AG09319 (cell line): ENCODE measurements at regions not wholly inside any gene's neighbourhood (a gene's known extent, or its start where the extent isn't known, plus 50 kb on each side); places are given as distances from the start of the nearest gene placed in this dataset.

ENCODE experiments used
- DNase-seq: peaks from one replicate; pipeline ENCODE4 v3.0.0-alpha.2; 2010; ENCODE audit warnings: low read depth; ENCODE audit errors: extremely low read depth
- TF ChIP-seq, protein P1 (sequence below): IDR thresholded peaks from 2 replicates; pipeline ENCODE4 v1.5.1; 2011; ENCODE audit warnings: low read depth, mild to moderate bottlenecking, inconsistent platforms, low read length, moderate library complexity

DNA sequence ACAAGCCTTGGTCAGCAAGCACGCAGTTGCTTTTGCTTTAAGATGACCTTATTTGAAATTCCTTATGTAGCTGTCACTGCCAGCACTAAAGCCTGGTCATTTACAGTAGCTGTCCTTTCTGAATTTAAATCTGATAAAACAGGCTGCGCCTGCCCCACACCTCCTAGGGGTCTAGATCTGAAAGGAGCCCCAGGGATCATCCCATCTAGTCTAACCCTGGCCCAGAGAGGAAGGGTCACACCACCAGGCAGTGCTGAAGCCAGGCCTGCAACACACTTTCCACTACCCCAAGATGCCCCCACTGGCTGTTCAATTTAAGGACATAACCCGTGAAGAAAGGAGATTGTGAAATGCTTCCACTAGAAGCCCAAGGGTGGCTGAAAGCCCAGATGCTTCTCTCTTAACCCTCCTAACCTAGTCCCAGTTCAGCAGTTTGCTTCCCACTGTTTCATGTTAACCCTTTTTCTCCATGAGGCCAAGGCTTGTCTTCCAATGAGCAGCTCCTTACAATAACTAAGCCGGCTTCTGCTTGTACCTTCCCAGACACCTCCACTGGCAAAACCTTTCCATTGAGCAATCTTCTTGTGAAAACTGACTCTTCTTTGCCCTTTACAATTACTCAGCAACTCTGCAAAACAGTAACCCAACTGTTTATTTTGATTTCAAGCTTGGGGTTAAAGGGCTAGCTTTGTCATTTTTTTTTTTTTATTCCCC, 198.9 kb upstream of the LPP start:
- TF ChIP-seq, protein P1, sequence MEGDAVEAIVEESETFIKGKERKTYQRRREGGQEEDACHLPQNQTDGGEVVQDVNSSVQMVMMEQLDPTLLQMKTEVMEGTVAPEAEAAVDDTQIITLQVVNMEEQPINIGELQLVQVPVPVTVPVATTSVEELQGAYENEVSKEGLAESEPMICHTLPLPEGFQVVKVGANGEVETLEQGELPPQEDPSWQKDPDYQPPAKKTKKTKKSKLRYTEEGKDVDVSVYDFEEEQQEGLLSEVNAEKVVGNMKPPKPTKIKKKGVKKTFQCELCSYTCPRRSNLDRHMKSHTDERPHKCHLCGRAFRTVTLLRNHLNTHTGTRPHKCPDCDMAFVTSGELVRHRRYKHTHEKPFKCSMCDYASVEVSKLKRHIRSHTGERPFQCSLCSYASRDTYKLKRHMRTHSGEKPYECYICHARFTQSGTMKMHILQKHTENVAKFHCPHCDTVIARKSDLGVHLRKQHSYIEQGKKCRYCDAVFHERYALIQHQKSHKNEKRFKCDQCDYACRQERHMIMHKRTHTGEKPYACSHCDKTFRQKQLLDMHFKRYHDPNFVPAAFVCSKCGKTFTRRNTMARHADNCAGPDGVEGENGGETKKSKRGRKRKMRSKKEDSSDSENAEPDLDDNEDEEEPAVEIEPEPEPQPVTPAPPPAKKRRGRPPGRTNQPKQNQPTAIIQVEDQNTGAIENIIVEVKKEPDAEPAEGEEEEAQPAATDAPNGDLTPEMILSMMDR: peak; percentile 7
- peak; percentile 65 for DNase-seq

DNA sequence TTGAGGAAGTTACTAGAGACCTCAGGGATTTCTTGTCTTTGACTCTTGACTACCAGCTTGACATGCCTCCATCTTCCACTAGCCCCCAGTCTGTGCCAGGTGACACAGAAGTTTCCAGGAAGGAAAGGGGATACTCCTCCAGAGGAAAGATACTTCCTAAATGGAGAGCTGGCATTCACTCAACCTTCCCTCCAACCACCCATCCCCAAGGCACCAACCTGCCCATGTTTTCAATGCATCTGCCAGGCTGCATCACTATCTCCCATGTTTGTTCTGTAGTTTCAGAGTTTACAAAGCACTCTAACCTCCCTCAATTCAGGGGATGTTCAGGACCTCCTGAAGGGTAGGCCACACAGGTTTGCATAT, 198.4 kb upstream of the LPP start:
- TF ChIP-seq, protein P1: no peak
- no peak for DNase-seq

GRCh38 chr3:187957165-187957581, 196.8 kb upstream of the LPP start:
- DNase-seq: no peak
- TF ChIP-seq, protein P1: no peak

- DNase-seq: no peak
- TF ChIP-seq, protein P1: no peak
Measured at GRCh38 chr3:187957582-187957981, 196.4 kb upstream of the LPP start.

GRCh38 chr3:187958432-187959003, 195.4 kb upstream of the LPP start:
- DNase-seq: no peak
- TF ChIP-seq, protein P1: no peak

DNA sequence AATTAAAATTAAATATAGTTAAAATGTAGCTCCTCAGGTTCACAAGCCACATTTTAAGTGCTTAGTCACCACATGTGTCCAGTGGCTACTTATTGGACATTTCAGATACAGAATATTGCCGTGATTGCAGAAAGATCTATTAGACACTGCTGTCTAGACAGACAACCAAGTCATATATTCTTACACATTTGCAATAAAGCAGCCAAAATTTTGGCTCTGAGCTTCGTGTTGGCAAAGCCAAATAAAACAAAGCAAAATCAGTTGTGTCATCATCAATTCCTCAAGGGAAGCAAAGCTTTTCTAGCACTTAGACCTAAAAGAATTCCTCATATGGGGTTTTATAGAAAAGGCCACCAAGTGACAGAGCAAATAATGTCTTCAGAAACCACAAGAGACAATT, 193.1 kb upstream of the LPP start:
- no peak for DNase-seq
- TF ChIP-seq, protein P1: no peak

- TF ChIP-seq, protein P1: no peak
- no peak for DNase-seq
Measured at GRCh38 chr3:187961366-187961765, 192.6 kb upstream of the LPP start.
